Naive thymus-derived CD4-positive, alpha-beta T cell (primary cell): ENCODE measurements at regions not wholly inside any gene's neighbourhood (a gene's known extent, or its start where the extent isn't known, plus 50 kb on each side); places are given as distances from the start of the nearest gene placed in this dataset.

Experiments used
- ATAC-seq: fragments of 150-1000 bp; cut with Tn5 transposase; 2 replicates; pipeline ENCODE4 v1.10.0; 2021; ENCODE audit warnings: mild to moderate bottlenecking, moderate library complexity
- CTCF ChIA-PET: fragments of 350-600 bp; sonication (Branson Sonifier 250); formaldehyde crosslinking; loops from one replicate; lab custom pipeline; 2021; ENCODE audit warnings: antibody characterized with exemption; lab: Charles Lee
- POLR2A ChIA-PET: fragments of 350-600 bp; sonication (Branson Sonifier 250); formaldehyde crosslinking; loops from one replicate; lab custom pipeline; 2021; ENCODE audit warnings: antibody characterized with exemption, inconsistent platforms; lab: Charles Lee
- DNase-seq, 9 donors: peaks; one replicate each; pipeline versions ENCODE4 v3.0.0 to v3.0.0-alpha.2; 2020 to 2022; ENCODE audit warnings: mixed read lengths in 1 of 9
- H3K27ac ChIP-seq: one replicate; pipeline ENCODE4 v1.7.0; 2013; ENCODE audit warnings: mild to moderate bottlenecking, low read depth, low read length, moderate library complexity
- H3K27me3 ChIP-seq, 2 donors: one replicate each; pipeline ENCODE4 v1.7.0; 2013; ENCODE audit warnings: low read length in 2 of 2, mild to moderate bottlenecking in 2 of 2, moderate library complexity in 2 of 2; ENCODE audit not compliant: control insufficient read depth in 2 of 2, insufficient read depth in 2 of 2
- H3K36me3 ChIP-seq, 3 experiments: 1 replicate in 2 of 3; 2 replicates in 1 of 3; pipeline ENCODE4 v1.7.0; 2013; ENCODE audit warnings: low read length in 3 of 3, mild to moderate bottlenecking in 3 of 3, moderate library complexity in 1 of 3; ENCODE audit not compliant: insufficient read depth in 3 of 3, control insufficient read depth in 2 of 3
- H3K4me1 ChIP-seq, 2 donors: one replicate each; pipeline ENCODE4 v1.7.0; 2013; ENCODE audit warnings: low read length in 2 of 2, mild to moderate bottlenecking in 2 of 2, moderate library complexity in 1 of 2; ENCODE audit not compliant: control insufficient read depth in 2 of 2, insufficient read depth in 2 of 2
- H3K4me3 ChIP-seq: 2 replicates; pipeline ENCODE4 v1.7.0; 2013; ENCODE audit warnings: mild to moderate bottlenecking, low read length
- H3K9me3 ChIP-seq, 3 experiments: 1 replicate in 2 of 3; 2 replicates in 1 of 3; pipeline ENCODE4 v1.7.0; 2013; ENCODE audit warnings: low read length in 3 of 3; ENCODE audit not compliant: control insufficient read depth in 2 of 3
- H3K27ac Mint-ChIP-seq, 9 donors: one replicate each; pipeline ENCODE4 v1.8.0; 2020 to 2022; ENCODE audit warnings: mixed read lengths in 9 of 9, mild to moderate bottlenecking in 8 of 9, moderate library complexity in 5 of 9, inconsistent platforms in 2 of 9
- H3K27me3 Mint-ChIP-seq, 5 donors: one replicate each; pipeline ENCODE4 v1.8.0; 2021 to 2022; ENCODE audit warnings: mixed read lengths in 5 of 5, mild to moderate bottlenecking in 1 of 5
- H3K36me3 Mint-ChIP-seq, 5 donors: one replicate each; pipeline ENCODE4 v1.8.0; 2020 to 2022; ENCODE audit warnings: mixed read lengths in 5 of 5, mild to moderate bottlenecking in 3 of 5, inconsistent platforms in 1 of 5
- H3K4me1 Mint-ChIP-seq, 7 donors: one replicate each; pipeline ENCODE4 v1.8.0; 2020 to 2022; ENCODE audit warnings: mixed read lengths in 7 of 7, mild to moderate bottlenecking in 3 of 7, inconsistent platforms in 1 of 7
- H3K4me3 Mint-ChIP-seq, 10 donors: one replicate each; pipeline ENCODE4 v1.8.0; 2020 to 2022; ENCODE audit warnings: mild to moderate bottlenecking in 10 of 10, mixed read lengths in 10 of 10, moderate library complexity in 6 of 10, inconsistent platforms in 2 of 10
- H3K9me3 Mint-ChIP-seq, 11 donors: one replicate each; pipeline ENCODE4 v1.8.0; 2020 to 2022; ENCODE audit warnings: mixed read lengths in 11 of 11, mild to moderate bottlenecking in 4 of 11, inconsistent platforms in 1 of 11, moderate library complexity in 1 of 11
- intact Hi-C, 2 donors: fragments of 100-400 bp; cut with micrococcal nuclease; formaldehyde crosslinking; loops; one replicate each; pipeline ENCODE4 v1.15.1; 2023

- no peak overlapping the region for H3K27ac Mint-ChIP-seq
- no peak for ATAC-seq
- no peaks in the 10 kb centered on the region for H3K9me3 ChIP-seq
- H3K4me3 Mint-ChIP-seq: no peak overlapping the region
- H3K4me1 Mint-ChIP-seq: no peaks in the 10 kb centered on the region
- H3K27ac ChIP-seq: no peak overlapping the region
- no peaks in the 10 kb centered on the region for H3K27me3 ChIP-seq
- ChIA-PET POLR2A (no interaction called here), CTCF (no interaction called here)
- intact Hi-C loops: no loop called here
- no peaks in the 10 kb centered on the region for H3K4me1 ChIP-seq
- H3K27me3 Mint-ChIP-seq: no peaks in the 10 kb centered on the region
- no peak for DNase-seq
- no peak overlapping the region for H3K4me3 ChIP-seq
- H3K36me3 ChIP-seq: no peaks in the 10 kb centered on the region
- H3K36me3 Mint-ChIP-seq: no peaks in the 10 kb centered on the region
- peaks cover 0 to 23% (median 5%) of the 10 kb centered on the region in 11 donors for H3K9me3 Mint-ChIP-seq
Measured at GRCh38 chr3:166111562-166111961, 274.3 kb upstream of the BCHE start.

- POLR2A ChIA-PET: no interaction called here
- DNase-seq (no peak), ATAC-seq (no peak)
- CTCF ChIA-PET: no interaction called here
- intact Hi-C loops: no loop called here
- H3K9me3 ChIP-seq: no peaks in the 10 kb centered on the region
- no peak overlapping the region for H3K27ac ChIP-seq
- no peaks in the 10 kb centered on the region for H3K27me3 ChIP-seq
- Mint-ChIP-seq H3K27ac (no peak overlapping the region), H3K9me3 (peaks cover 0 to 23% (median 5%) of the 10 kb centered on the region in 11 donors), H3K4me3 (no peak overlapping the region), H3K27me3 (no peaks in the 10 kb centered on the region), H3K36me3 (no peaks in the 10 kb centered on the region), H3K4me1 (no peaks in the 10 kb centered on the region)
- no peak overlapping the region for H3K4me3 ChIP-seq
- no peaks in the 10 kb centered on the region for H3K36me3 ChIP-seq
- H3K4me1 ChIP-seq: no peaks in the 10 kb centered on the region
Measured at GRCh38 chr3:166110102-166110501, 272.9 kb upstream of the BCHE start.

GRCh38 chr3:166104938-166105337 is 267.7 kb upstream of the BCHE start:
- DNase-seq: no peak
- H3K9me3 ChIP-seq: no peaks in the 10 kb centered on the region
- no peak overlapping the region for H3K27ac ChIP-seq
- no peak for ATAC-seq
- intact Hi-C loops: no loop called here
- CTCF ChIA-PET: no interaction called here
- no peaks in the 10 kb centered on the region for H3K27me3 Mint-ChIP-seq
- no peaks in the 10 kb centered on the region for H3K27me3 ChIP-seq
- no peaks in the 10 kb centered on the region for H3K36me3 ChIP-seq
- no peak overlapping the region for H3K4me3 Mint-ChIP-seq
- H3K4me1 ChIP-seq: no peaks in the 10 kb centered on the region
- H3K27ac Mint-ChIP-seq: no peak overlapping the region
- no peak overlapping the region for H3K4me3 ChIP-seq
- no peaks in the 10 kb centered on the region for H3K4me1 Mint-ChIP-seq
- POLR2A ChIA-PET: no interaction called here
- H3K36me3 Mint-ChIP-seq: no peaks in the 10 kb centered on the region
- H3K9me3 Mint-ChIP-seq: peaks cover 0 to 17% (median 3%) of the 10 kb centered on the region in 11 donors

- no peaks in the 10 kb centered on the region for H3K36me3 Mint-ChIP-seq
- H3K36me3 ChIP-seq: no peaks in the 10 kb centered on the region
- H3K4me3 ChIP-seq: no peak overlapping the region
- ATAC-seq (no peak), DNase-seq (no peak)
- H3K27ac ChIP-seq: no peak overlapping the region
- POLR2A ChIA-PET: no interaction called here
- H3K4me3 Mint-ChIP-seq: no peak overlapping the region
- H3K27me3 Mint-ChIP-seq: no peaks in the 10 kb centered on the region
- no peaks in the 10 kb centered on the region for H3K4me1 ChIP-seq
- H3K9me3 ChIP-seq: no peaks in the 10 kb centered on the region
- H3K9me3 Mint-ChIP-seq: peaks cover 0 to 27% (median 2%) of the 10 kb centered on the region in 11 donors
- CTCF ChIA-PET: no interaction called here
- no peaks in the 10 kb centered on the region for H3K4me1 Mint-ChIP-seq
- intact Hi-C loops: no loop called here
- H3K27ac Mint-ChIP-seq: no peak overlapping the region
- H3K27me3 ChIP-seq: no peaks in the 10 kb centered on the region
Measured at GRCh38 chr3:166100730-166101129, 263.5 kb upstream of the BCHE start.

- no peak overlapping the region for H3K27ac Mint-ChIP-seq
- no peak for DNase-seq
- no peaks in the 10 kb centered on the region for H3K36me3 ChIP-seq
- H3K27ac ChIP-seq: no peak overlapping the region
- no peaks in the 10 kb centered on the region for H3K4me1 Mint-ChIP-seq
- CTCF ChIA-PET: no interaction called here
- no peak overlapping the region for H3K4me3 ChIP-seq
- H3K4me3 Mint-ChIP-seq: no peak overlapping the region
- H3K27me3 ChIP-seq: no peaks in the 10 kb centered on the region
- no peaks in the 10 kb centered on the region for H3K27me3 Mint-ChIP-seq
- H3K36me3 Mint-ChIP-seq: no peaks in the 10 kb centered on the region
- H3K9me3 Mint-ChIP-seq: peaks cover 0 to 23% (median 2%) of the 10 kb centered on the region in 11 donors
- H3K4me1 ChIP-seq: no peaks in the 10 kb centered on the region
- ATAC-seq: no peak
- intact Hi-C loops: no loop called here
- POLR2A ChIA-PET: no interaction called here
- no peaks in the 10 kb centered on the region for H3K9me3 ChIP-seq
Measured at GRCh38 chr3:166089575-166089974, 252.4 kb upstream of the BCHE start.

- Histone ChIP-seq H3K4me3 (no peak overlapping the region), H3K4me1 (no peaks in the 10 kb centered on the region), H3K27ac (no peak overlapping the region), H3K9me3 (no peaks in the 10 kb centered on the region), H3K27me3 (no peaks in the 10 kb centered on the region), H3K36me3 (no peaks in the 10 kb centered on the region)
- ATAC-seq (no peak), DNase-seq (no peak)
- POLR2A ChIA-PET: no interaction called here
- CTCF ChIA-PET: no interaction called here
- Mint-ChIP-seq H3K9me3 (peaks cover 0 to 12% (median 2%) of the 10 kb centered on the region in 11 donors), H3K36me3 (no peaks in the 10 kb centered on the region), H3K4me3 (no peak overlapping the region), H3K27me3 (no peaks in the 10 kb centered on the region), H3K4me1 (no peaks in the 10 kb centered on the region), H3K27ac (no peak overlapping the region)
- intact Hi-C loops: no loop called here
Measured at GRCh38 chr3:166085164-166085856, 248.1 kb upstream of the BCHE start.

- Histone ChIP-seq H3K36me3 (no peaks in the 10 kb centered on the region), H3K4me1 (no peaks in the 10 kb centered on the region), H3K9me3 (no peaks in the 10 kb centered on the region), H3K27ac (no peak overlapping the region), H3K4me3 (no peak overlapping the region), H3K27me3 (no peaks in the 10 kb centered on the region)
- CTCF ChIA-PET: no interaction called here
- H3K27me3 Mint-ChIP-seq: no peaks in the 10 kb centered on the region
- H3K4me1 Mint-ChIP-seq: no peaks in the 10 kb centered on the region
- DNase-seq: no peak
- peaks cover 0 to 13% (median 1%) of the 10 kb centered on the region in 11 donors for H3K9me3 Mint-ChIP-seq
- intact Hi-C loops: no loop called here
- POLR2A ChIA-PET: no interaction called here
- no peak overlapping the region for H3K27ac Mint-ChIP-seq
- H3K36me3 Mint-ChIP-seq: no peaks in the 10 kb centered on the region
- no peak for ATAC-seq
- H3K4me3 Mint-ChIP-seq: no peak overlapping the region
Measured at GRCh38 chr3:166080096-166080495, 242.9 kb upstream of the BCHE start.
